BLaER1 (cell line): ENCODE measurements at regions not wholly inside any gene's neighbourhood (a gene's known extent, or its start where the extent isn't known, plus 50 kb on each side); places are given as distances from the start of the nearest gene placed in this dataset.

Experiments
- H3K27ac ChIP-seq: shearing (Covaris generic); formaldehyde crosslinking; 2 replicates; pipeline ENCODE4 v1.8.1; 2022
- H3K27me3 ChIP-seq: shearing (Covaris generic); formaldehyde crosslinking; 2 replicates; pipeline ENCODE4 v1.8.1; 2022
- H3K36me3 ChIP-seq: shearing (Covaris generic); formaldehyde crosslinking; 2 replicates; pipeline ENCODE4 v1.8.1; 2022
- H3K4me1 ChIP-seq: shearing (Covaris generic); formaldehyde crosslinking; 2 replicates; pipeline ENCODE4 v1.8.1; 2022
- H3K4me2 ChIP-seq: shearing (Covaris generic); formaldehyde crosslinking; 2 replicates; pipeline ENCODE4 v1.8.1; 2022
- H3K4me3 ChIP-seq: shearing (Covaris generic); formaldehyde crosslinking; 2 replicates; pipeline ENCODE4 v1.8.1; 2022
- H3K9ac ChIP-seq: shearing (Covaris generic); formaldehyde crosslinking; 2 replicates; pipeline ENCODE4 v1.8.1; 2022
- H3K9me3 ChIP-seq: shearing (Covaris generic); formaldehyde crosslinking; 2 replicates; pipeline ENCODE4 v1.8.1; 2022
- H4K20me1 ChIP-seq: shearing (Covaris generic); formaldehyde crosslinking; 2 replicates; pipeline ENCODE4 v1.8.1; 2022
- Cebpa-rat ChIP-seq: shearing (Covaris generic); IDR thresholded peaks from 2 replicates; pipeline ENCODE4 v1.8.1; 2022

DNA sequence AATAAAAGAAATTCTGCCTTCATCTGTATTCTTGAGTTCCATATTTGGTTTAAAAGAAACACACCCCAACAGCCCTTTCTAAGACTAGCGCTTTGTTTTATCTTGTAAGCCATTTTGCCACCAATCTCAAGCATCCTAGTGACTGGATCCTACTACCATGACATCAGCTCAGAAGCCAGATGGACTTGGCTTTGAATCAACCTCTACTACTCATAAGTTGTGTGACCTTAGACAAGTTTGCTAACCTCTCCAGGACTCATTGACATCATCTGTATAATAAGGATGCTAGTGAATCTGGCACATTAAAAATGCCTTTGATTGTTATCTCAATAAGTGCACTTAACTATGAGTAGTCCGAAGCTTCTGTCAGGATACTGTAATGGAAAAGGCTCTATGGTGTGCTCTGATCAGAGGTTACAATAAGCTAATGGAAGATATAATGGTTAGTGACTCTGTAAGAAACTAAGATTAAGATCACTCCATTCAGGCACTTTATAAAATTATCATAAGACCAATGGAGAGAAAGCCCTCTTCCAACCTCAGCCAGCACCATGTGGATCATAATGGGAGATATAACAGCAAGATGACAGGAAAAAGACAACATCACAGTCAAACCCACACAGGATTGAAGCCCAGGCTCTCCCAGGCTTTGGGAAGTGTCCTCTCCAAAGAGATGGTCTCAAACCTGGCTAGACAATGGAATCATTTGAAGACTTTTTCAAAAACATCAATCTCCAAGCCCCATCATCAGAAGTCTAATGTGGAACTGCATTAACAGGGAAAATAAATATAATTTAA, 180.6 kb upstream of the MIR17HG start:
- H3K4me3 ChIP-seq: no peak overlapping the region
- H3K9ac ChIP-seq: no peak overlapping the region
- no peak overlapping the region for H3K27ac ChIP-seq
- H3K27me3 ChIP-seq: no peaks in the 10 kb centered on the region
- no peaks in the 10 kb centered on the region for H4K20me1 ChIP-seq
- H3K4me1 ChIP-seq: no peaks in the 10 kb centered on the region
- H3K36me3 ChIP-seq: no peaks in the 10 kb centered on the region
- H3K4me2 ChIP-seq: no peak overlapping the region
- H3K9me3 ChIP-seq: no peaks in the 10 kb centered on the region
- no peak for TF ChIP-seq Cebpa-rat

GRCh38 chr13:91167706-91168385, 179.6 kb upstream of the MIR17HG start:
- Histone ChIP-seq H3K4me3 (no peak overlapping the region), H3K4me2 (no peak overlapping the region), H3K9ac (no peak overlapping the region), H3K36me3 (no peaks in the 10 kb centered on the region), H3K27me3 (no peaks in the 10 kb centered on the region), H3K4me1 (no peaks in the 10 kb centered on the region), H3K27ac (no peak overlapping the region), H3K9me3 (no peaks in the 10 kb centered on the region), H4K20me1 (no peaks in the 10 kb centered on the region)
- TF ChIP-seq Cebpa-rat: no peak

GRCh38 chr13:91168386-91168711, 179.1 kb upstream of the MIR17HG start:
- Histone ChIP-seq H3K9ac (no peak overlapping the region), H3K27me3 (no peaks in the 10 kb centered on the region), H3K4me2 (no peak overlapping the region), H3K4me3 (no peak overlapping the region), H4K20me1 (no peaks in the 10 kb centered on the region), H3K9me3 (no peaks in the 10 kb centered on the region), H3K36me3 (no peaks in the 10 kb centered on the region), H3K27ac (no peak overlapping the region), H3K4me1 (no peaks in the 10 kb centered on the region)
- TF ChIP-seq Cebpa-rat: no peak

- Histone ChIP-seq H3K27ac (no peak overlapping the region), H3K27me3 (no peaks in the 10 kb centered on the region)
Observed at GRCh38 chr13:91169321-91170050, 178.0 kb upstream of the MIR17HG start.

DNA sequence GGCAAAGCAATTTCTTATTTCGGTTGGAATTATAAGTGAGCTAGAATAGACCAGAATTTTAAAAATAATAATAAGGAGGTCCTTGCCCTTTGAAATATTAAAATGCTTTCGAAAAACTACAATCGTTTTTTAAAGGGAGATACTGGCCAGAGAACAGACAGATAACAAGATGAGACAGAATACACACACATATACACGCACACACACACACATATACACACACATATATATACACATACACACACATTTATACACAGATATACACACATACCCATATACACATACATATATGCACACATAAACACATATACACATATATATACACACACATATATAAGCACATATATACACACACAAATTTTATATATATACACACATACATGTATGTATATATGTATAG, 175.3 kb upstream of the MIR17HG start:
- no peaks in the 10 kb centered on the region for H3K36me3 ChIP-seq
- peaks cover 7% of the 10 kb centered on the region; the same call in 1 of the 2 replicates for H3K9me3 ChIP-seq
- no peak overlapping the region for H3K9ac ChIP-seq
- H3K27me3 ChIP-seq: no peaks in the 10 kb centered on the region
- H3K4me2 ChIP-seq: no peak overlapping the region
- no peaks in the 10 kb centered on the region for H4K20me1 ChIP-seq
- no peak overlapping the region for H3K27ac ChIP-seq
- no peak for TF ChIP-seq Cebpa-rat
- no peak overlapping the region for H3K4me3 ChIP-seq
- H3K4me1 ChIP-seq: no peaks in the 10 kb centered on the region

More at GRCh38 chr13:91169321-91170050, 178.0 kb upstream of the MIR17HG start:
- Histone ChIP-seq H3K36me3 (no peaks in the 10 kb centered on the region), H3K4me2 (no peak overlapping the region), H4K20me1 (no peaks in the 10 kb centered on the region), H3K4me1 (no peaks in the 10 kb centered on the region), H3K9me3 (no peaks in the 10 kb centered on the region), H3K4me3 (no peak overlapping the region), H3K9ac (no peak overlapping the region)
- TF ChIP-seq Cebpa-rat: no peak

GRCh38 chr13:91174886-91175501, 172.5 kb upstream of the MIR17HG start:
- no peak for TF ChIP-seq Cebpa-rat
- no peak overlapping the region for H3K9ac ChIP-seq
- H4K20me1 ChIP-seq: no peaks in the 10 kb centered on the region
- no peaks in the 10 kb centered on the region for H3K4me1 ChIP-seq
- H3K27me3 ChIP-seq: no peaks in the 10 kb centered on the region
- no peak overlapping the region for H3K4me3 ChIP-seq
- no peak overlapping the region for H3K4me2 ChIP-seq
- peaks cover 7% of the 10 kb centered on the region; the same call in 1 of the 2 replicates for H3K9me3 ChIP-seq
- no peaks in the 10 kb centered on the region for H3K36me3 ChIP-seq
- H3K27ac ChIP-seq: no peak overlapping the region

DNA sequence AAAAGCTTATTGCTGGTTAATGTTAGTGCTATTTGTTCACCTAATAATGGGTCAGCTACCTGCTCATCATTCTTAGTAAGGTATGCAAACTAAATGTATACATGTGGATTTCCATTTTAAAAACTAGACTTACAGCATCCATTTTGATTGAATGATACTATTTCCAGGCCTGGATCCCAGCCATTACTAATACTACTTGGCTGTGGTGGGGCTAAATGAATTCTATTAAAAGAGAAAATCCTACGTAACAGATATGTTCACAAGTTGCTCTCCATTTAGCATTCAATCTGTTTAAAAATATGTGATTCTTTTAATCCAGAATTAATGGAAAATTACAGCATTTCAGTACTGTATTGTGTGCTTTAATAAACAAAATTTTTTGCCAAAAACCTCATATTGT, 169.4 kb upstream of the MIR17HG start:
- no peaks in the 10 kb centered on the region for H3K36me3 ChIP-seq
- H3K4me2 ChIP-seq: no peak overlapping the region
- H3K9ac ChIP-seq: no peak overlapping the region
- H3K4me3 ChIP-seq: no peak overlapping the region
- H3K4me1 ChIP-seq: no peaks in the 10 kb centered on the region
- H4K20me1 ChIP-seq: no peaks in the 10 kb centered on the region
- peaks cover 7% of the 10 kb centered on the region; the same call in 1 of the 2 replicates for H3K9me3 ChIP-seq
- TF ChIP-seq Cebpa-rat: no peak
- no peak overlapping the region for H3K27ac ChIP-seq
- no peaks in the 10 kb centered on the region for H3K27me3 ChIP-seq

DNA sequence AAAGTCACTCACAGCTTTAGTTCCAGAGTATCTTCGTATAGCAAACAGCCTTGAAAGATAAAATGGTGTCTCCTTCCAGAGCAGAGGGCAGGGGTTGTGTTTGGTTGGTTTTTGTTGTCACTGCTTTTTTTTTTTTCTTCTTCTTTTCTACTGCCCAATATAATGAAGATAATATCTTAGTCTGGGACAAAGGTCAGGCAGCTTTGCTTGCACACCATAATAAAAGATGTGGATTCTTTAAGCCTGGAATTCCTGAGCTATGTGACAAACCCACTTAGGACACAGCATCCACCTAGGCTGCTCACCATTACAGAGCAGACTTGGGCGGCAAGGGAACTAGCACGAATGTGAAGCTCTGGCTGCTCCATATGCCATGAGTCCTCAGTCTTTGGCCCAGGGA, 165.6 kb upstream of the MIR17HG start:
- no peak overlapping the region for H3K4me3 ChIP-seq
- H3K9me3 ChIP-seq: no peaks in the 10 kb centered on the region
- no peaks in the 10 kb centered on the region for H3K4me1 ChIP-seq
- no peak overlapping the region for H3K4me2 ChIP-seq
- H3K27ac ChIP-seq: no peak overlapping the region
- TF ChIP-seq Cebpa-rat: no peak
- H4K20me1 ChIP-seq: no peaks in the 10 kb centered on the region
- H3K9ac ChIP-seq: no peak overlapping the region
- H3K36me3 ChIP-seq: no peaks in the 10 kb centered on the region
- H3K27me3 ChIP-seq: no peaks in the 10 kb centered on the region

- no peak overlapping the region for H3K9ac ChIP-seq
- no peaks in the 10 kb centered on the region for H3K4me1 ChIP-seq
- TF ChIP-seq Cebpa-rat: no peak
- no peak overlapping the region for H3K27ac ChIP-seq
- no peaks in the 10 kb centered on the region for H3K36me3 ChIP-seq
- no peak overlapping the region for H3K4me2 ChIP-seq
- H3K27me3 ChIP-seq: no peaks in the 10 kb centered on the region
- no peaks in the 10 kb centered on the region for H4K20me1 ChIP-seq
- H3K9me3 ChIP-seq: no peaks in the 10 kb centered on the region
- no peak overlapping the region for H3K4me3 ChIP-seq
Observed at GRCh38 chr13:91184244-91184926, 163.1 kb upstream of the MIR17HG start.
